ENCODE measurements at regions not wholly inside any gene's neighbourhood (a gene's known extent, or its start where the extent isn't known, plus 50 kb on each side); places are given as distances from the start of the nearest gene placed in this dataset.

DNA sequence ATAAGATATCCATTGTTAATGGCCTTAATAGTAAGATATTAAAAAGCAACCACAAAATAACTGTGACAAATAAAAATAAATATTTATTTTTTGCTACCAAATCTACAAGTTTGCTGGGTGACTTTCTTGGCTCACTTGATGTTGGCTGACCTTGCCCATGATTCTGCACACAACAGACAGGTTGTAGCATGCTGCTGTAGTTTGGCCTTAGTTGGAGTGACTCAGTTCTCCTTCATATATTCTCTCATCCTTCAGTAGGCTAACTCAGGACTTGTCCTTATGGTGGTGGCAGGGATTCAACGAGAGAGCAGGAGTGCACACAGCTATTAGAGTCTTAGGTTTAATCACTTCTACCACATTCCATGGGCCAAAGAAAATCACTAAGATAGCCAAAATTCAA lies 437.9 kb downstream of the MRPL39 start:
- TF ChIP-seq, protein P1, sequence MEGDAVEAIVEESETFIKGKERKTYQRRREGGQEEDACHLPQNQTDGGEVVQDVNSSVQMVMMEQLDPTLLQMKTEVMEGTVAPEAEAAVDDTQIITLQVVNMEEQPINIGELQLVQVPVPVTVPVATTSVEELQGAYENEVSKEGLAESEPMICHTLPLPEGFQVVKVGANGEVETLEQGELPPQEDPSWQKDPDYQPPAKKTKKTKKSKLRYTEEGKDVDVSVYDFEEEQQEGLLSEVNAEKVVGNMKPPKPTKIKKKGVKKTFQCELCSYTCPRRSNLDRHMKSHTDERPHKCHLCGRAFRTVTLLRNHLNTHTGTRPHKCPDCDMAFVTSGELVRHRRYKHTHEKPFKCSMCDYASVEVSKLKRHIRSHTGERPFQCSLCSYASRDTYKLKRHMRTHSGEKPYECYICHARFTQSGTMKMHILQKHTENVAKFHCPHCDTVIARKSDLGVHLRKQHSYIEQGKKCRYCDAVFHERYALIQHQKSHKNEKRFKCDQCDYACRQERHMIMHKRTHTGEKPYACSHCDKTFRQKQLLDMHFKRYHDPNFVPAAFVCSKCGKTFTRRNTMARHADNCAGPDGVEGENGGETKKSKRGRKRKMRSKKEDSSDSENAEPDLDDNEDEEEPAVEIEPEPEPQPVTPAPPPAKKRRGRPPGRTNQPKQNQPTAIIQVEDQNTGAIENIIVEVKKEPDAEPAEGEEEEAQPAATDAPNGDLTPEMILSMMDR (IDR thresholded peaks at IDR 0.05), result no peak
- no peak for TF ChIP-seq POLR2A (IDR thresholded peaks at IDR 0.05)

All from lower leg skin (tissue), 3 donors.